ENCODE measurements at regions not wholly inside any gene's neighbourhood (a gene's known extent, or its start where the extent isn't known, plus 50 kb on each side); places are given as distances from the start of the nearest gene placed in this dataset.
"Not testable (repeated sequence)": the region's sequence is repeated elsewhere in the genome, so short reads cannot be mapped to it uniquely, and the experiment has no call there.

DNA sequence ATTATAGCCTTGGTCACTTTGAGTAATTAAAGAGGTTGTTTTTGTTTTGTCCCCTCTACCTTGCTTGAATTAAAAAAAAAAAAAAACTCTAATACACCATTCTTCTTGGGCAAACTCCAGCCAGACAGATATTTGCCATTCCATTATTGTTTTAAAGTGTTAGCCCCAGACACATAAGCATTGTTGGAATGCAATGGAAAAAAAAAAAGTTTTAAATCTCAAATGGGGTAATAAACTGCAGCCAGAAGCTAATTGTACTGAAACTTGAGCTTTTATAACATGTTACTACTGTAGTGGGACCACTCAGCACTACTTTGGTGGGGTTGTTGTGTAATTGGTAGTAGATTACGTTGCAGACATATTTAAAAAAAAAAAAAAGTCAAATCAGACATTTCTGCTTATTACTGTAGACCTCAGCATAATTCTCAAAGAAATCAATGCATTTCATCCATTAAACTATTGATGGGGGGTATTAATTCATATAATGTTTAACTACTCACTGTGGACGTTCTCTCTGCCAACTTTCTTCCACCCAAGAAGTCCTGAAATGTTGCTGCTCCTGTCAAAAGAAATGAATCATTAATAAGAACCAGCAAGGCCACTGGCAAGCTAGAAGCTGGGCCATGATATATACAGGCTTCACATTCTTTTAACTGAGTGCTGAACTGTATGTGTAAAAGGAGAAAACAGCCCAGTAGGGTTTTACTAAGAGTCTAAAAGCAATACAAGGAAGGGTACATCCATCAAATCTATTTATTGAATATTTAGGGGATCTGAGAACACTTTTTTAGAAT lies 626.6 kb upstream of the SOX9 start:
- DNase-seq (ENCODE audit: low read depth): no peak

DNA sequence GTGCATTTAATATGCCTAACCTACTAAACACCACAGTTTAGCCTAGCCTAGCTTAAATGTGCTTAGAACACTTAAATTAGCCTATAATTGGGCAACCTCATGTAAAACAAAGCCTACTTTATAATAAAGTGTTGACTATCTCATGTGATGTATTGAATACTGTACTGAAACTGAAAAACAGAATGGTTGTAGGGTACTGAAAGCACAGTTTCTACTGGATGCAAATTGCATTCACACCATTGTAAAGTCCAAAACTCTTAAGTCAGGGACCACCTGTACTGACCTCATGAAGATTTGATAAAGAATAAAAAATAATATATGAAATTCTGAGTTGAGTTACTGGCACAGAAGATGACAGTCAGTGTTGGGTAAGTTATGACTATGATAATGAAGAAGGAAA lies 625.4 kb upstream of the SOX9 start:
- DNase-seq (ENCODE audit: low read depth): no peak

DNA sequence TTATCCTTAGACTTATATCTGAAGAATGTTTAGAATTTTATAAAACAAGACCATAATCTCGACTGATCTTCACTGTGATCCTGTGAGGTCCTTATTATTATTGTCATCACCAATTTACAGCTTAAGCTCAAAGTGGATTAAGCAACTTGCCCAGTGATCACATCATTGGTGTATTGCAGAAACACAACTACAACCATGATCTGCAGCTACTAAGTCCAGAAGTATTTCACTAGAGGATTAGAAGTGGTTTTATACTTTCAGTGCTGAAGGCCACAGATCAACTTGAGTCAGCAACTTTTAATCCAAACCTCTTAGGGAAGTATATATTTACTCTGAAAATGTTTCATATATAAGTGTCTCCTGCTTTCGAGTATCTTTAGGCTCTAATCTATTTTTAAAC lies 624.3 kb upstream of the SOX9 start:
- no peak for DNase-seq (ENCODE audit: low read depth)

DNA sequence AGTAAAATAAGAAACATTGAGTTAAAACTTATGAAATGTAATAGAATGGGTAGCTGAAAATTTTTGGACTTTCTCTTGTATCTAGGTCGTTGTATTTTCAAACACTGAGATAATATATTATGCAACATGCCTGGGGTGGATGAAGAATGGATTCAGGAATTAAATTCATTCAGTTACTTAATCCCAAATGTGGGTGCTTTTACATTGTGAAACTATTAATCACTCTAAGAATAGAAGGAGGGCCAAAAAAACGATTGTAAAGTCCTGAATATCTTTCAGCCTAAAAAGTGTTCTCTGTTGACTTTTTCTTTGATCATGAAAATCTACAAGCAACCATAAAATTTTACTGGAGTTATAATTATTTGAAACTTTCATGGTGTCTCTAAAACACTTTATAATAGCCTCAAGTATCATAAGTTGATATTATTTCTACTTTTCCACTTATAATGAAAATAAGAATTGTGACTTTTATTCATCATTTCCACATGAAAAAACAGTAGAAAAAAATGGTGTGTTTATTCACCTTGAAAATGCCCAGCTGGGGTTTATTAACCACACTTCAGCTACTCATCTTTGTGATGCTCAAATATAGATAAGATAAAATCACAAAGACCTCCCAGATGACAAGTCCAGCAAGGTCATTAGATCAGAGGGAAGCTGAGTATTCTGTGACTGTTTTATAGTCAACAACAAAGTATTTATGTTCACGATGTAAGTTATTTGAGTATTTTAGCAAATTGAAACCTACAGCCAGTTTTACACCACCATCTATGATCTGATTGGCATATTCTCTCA lies 619.9 kb upstream of the SOX9 start:
- no peak for DNase-seq (ENCODE audit: low read depth)

DNA sequence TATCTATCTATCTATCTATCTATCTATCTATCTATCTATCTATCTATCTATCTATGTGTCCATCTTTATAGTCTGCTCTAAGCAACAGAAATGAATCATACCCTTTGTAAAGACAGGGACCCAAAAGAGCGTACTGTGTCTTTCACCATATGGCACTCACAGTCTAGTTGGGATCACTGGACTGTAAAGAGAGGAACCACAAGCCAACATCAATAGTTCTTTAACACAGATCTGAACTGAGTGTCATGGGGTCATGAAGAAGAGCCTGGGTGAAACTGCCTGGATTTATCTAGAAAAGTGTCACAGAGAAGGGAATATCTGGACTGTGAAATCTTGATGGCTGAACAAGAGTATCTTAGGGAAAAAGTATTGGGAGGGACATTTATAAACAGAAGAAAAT lies 619.1 kb upstream of the SOX9 start:
- no peak for DNase-seq (ENCODE audit: low read depth)

DNA sequence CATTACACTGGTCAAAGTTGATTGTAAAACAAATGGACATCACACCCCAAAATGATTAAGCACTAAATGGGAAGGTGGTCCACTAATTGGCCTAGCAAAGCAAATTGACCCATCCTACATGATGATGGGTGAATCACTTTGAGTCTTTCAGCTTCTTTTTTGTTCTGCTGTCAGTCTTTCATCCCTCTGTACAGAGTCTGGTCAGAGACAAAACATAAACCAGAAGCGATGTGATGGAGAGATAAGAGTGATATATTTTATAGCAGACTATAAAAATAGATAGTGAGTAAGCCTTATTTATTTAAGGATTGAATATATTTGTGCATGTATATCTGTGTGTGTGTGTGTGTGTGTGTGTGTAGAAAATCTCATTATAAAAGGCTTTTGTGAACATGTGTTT lies 618.4 kb upstream of the SOX9 start:
- no peak for DNase-seq (ENCODE audit: low read depth)

DNA sequence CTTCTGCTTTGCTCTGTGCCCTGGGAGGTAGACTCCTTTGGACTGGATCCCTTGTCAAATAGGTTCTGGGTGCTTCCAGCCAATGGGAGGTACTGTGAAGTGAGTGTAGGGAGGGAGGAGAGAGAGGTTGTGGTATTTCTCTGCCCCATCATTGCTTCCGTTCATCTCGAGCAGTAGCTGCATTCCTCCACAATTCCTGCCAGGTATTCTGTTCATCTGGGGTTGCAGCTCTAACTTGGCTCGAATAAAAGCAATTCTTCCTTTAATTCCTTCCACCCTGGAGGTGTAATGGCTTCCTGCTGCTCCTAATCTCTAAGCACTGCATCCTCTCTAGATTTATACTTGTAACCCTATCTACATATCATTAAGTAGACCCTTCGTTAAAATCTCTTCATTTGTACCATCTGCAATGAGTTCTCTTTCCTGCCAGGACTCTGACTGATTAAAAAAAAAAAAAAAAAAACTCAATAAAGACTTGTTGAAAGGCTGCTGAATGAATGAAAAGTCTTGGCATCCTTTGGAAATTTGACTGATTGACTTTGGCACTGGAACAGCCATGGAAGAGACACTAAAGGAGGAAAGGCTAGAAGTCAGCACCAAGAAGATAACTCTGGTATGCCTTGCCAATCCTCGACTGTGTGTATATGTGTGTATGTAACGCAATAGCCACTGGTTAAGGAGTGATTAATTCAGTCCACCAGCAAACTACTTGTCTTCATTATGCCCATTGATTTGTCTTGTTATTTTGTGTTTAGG lies 616.9 kb upstream of the SOX9 start:
- no peak for DNase-seq (ENCODE audit: low read depth)

DNA sequence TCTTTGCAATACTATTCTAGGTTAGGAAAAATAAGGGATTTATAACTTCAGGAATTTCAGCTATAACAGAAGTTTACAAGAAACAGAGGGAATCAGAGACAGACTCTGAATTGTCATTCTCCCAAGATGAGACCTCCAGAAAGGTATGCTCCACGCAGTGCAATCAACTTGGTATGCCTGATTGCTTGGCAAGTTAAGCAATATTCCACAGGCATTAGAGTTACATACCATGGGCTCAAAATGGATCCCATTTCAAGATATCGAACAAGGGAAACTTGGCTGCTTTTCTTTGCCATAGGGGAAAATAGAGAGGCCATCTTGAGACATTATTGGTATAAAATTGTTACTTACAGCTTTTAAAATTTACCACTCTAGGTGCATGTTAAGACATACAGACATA lies 615.6 kb upstream of the SOX9 start:
- no peak for DNase-seq (ENCODE audit: low read depth)

DNA sequence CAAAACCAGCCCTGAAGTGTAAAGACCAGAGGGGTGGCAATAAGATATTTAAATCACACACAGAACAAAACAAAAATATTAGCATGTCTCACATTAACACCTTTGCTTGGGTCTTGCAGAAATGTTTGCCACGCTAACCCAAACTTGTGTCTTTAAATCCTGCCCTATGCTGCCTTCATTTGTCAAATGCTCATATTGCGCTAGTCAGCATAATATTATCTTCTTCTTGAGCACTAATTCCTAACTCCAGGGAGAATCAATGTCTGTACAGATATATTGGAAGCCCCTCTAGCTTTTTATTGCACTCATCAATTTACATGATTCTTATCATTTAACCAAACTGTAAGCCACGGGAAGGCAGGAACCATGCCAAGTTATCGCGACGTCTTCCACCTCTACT lies 614.8 kb upstream of the SOX9 start:
- DNase-seq (ENCODE audit: low read depth): no peak

DNA sequence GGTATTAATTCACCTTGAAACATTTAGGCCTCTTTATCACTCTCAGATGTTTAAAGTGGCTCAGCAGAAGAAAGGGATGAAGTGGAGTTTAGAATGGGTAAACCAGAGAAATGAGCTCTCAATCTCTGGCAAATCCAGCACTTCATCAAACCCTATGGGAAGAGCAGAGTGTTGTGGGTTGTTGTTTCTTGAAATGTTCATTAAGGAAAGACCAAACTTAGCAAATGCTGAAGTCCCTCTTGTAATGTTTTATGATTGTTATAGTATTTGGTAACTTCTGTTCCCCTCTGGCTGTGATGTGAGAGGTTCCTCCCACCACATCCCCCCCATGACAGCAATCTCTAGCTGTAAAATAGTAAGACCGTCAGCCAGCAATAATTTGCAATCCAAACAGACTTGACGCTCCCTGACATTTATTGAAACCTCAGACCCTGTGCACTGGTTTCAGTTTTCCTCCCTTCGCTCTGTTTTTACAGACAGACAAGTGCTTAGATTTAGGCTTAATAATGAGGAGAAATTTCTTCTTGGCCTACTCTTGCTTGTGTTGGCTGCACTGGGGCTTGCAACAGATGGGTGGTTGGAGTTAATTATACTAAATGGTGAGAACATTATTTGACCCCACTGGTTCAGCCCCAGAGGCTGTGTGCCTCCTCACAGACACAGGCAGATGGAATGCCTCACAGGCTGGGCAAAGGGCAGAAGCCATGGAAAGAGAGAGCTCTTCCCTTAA lies 609.4 kb upstream of the SOX9 start:
- no peak for DNase-seq (ENCODE audit: low read depth)

DNA sequence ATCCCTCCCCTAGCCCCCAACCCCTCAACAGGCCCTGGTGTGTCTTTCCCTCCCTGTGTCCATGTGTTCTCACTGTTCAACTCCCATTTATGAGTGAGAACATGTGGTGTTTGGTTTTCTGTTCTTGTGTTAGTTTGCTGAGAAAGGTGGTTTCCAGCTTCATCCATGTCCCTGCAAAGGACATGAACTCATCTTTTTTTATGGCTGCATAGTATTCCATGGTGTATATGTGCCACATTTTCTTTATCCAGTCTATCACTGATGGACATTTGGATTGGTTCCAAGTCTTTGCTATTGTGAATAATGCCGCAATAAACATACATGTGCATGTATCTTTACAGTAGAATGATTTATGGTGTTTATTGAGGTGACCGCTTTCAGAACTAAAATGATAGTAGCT lies 607.1 kb upstream of the SOX9 start:
- not testable (repeated sequence) for DNase-seq (ENCODE audit: low read depth)

DNA sequence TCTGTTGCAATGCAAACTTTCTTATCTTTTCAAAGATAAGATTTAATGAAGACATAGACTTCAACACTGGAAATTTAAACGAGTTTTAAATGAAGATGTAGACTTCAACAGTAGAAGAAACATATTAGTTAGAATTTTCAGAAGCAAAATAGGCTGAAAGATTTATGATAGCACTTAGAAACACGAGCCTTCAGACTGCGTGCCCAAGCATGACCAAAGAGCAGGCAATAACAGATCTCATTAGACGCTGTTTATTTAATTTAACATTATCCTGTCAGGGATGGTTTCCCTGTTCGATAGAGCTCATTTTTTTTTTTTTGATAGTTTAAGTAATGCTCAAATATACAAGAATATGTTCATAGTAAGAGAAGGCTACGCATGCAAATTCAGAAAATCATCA lies 604.7 kb upstream of the SOX9 start:
- no peak for DNase-seq (ENCODE audit: low read depth)

DNA sequence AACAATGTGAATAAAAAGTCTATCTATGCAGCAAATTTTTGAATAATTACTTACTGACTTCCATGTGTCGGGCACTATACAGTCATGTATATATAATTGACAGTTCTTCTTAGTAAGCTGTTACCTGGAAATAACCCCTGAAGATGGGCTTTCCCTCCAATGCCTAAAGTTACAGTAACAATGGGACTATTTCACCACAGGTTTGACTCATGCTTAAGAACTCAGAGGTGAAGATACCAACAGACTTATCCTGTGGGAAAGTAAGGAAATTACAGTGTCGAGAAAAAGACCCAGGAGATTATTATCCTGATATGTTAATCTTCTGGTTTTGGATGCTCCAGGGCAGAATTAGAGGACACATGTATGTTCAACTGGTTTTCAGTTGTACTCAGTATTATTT lies 601.5 kb upstream of the SOX9 start:
- DNase-seq (ENCODE audit: low read depth): no peak

DNA sequence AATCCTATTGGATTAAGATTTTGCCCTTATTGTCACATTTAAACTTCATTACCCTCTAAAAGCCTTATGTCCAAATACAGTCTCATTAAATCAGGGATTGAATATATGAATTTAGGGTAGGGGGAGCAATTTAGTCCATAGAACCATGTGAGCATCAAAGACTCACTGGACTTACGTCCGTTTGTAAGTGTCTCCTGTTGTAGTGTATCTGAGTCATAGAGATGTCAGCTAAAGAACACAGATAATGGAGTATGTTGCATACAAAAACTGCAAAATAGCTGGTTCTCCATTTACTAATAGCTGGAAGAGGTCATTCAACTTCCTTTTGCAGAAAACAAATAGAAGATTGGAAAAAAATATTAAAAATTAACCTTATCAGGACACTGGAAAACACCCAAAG lies 599.1 kb upstream of the SOX9 start:
- DNase-seq (ENCODE audit: low read depth): no peak

DNA sequence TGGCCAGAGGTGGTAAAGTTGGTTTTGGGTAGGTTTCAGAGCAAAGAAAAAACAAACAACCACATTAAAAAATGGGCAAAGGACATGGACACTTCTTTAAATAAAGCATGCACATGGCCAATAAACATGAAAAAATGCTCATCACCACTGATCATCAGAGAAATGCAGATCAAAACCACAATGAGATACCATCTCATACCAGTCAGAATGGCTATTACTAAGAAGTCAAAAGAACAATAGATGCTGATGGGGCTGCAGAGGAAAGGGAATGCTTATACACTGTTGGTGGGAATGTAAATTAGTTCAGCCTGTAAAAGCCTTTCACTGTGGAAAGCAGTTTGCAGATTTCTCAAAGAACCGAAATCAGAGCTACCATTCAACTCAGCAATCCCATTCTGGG lies 598.4 kb upstream of the SOX9 start:
- DNase-seq (ENCODE audit: low read depth): no peak

DNA sequence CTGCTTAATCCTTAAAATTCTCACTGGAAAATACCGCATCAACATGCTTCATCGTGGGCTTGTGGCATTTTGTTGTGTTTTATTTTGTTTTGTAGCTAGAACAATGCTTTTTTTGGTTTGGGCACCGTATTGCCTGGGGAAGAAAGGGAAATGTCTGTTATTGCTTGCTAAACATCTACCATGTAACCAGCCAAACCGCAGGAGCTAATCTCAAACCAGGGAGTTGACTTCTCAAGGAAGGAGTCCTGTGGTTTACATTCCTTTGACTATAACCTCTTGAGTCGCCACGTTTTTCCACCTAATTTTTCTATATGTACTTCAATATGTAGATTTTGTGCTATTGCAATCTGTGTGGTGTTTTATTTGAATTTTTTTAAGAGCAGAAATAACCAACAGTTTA lies 593.5 kb upstream of the SOX9 start:
- DNase-seq (ENCODE audit: low read depth): no peak

DNA sequence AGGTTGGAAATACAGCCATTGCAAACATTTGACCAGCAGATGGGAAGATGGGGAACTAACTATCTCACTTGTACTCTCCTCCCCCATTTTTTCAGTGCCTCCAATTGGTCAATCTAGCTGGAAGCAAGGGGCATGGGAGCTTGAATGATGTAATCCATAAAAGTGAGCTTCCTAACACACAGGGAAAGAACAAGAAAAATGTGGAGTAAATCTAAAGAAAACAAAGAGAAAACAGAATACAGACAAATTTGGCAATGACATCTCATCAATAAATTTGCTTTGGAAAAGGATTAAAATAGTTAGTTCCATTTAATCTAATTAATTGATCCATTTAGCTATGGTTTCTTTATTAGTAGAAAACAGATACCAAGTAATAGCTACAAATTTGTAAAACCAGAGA lies 592.6 kb upstream of the SOX9 start:
- DNase-seq (ENCODE audit: low read depth): no peak

DNA sequence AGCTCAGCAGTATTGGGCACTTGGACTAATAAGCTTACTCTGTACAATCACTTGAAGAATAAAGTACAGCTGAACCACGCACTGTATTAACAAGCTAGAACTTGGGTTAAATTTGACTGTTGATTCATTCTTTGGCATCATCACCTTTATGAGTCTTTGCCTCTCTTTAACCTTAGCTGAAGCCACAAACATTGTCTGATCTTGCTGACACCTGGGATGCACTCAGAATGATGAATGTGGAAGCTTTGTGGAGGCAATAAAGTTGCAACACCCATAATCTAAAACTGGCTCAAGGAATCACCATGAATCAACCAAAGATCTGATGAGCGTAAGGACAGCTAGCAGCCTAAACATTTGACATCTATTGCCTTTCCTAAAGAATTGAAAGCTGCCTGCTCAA lies 590.6 kb upstream of the SOX9 start:
- no peak for DNase-seq (ENCODE audit: low read depth)

DNA sequence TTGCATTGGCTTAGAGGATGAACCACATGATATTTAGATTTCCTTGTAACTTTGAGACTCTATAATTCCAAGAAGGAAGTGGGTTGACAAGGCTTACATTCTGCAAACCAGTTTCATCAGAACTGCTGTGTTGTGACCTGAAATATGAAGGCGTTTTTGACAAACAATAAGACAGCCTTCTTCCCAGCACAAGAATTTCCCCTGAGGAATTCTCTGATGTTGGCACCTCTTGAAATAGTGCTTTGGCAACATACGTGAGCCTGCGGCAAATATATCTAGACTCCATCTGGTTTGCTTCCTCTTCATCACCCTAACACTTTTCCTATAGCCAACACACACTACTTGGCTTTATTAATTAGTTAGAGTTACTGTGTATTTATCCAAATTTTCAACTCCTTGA lies 585.5 kb upstream of the SOX9 start:
- DNase-seq (ENCODE audit: low read depth): no peak

DNA sequence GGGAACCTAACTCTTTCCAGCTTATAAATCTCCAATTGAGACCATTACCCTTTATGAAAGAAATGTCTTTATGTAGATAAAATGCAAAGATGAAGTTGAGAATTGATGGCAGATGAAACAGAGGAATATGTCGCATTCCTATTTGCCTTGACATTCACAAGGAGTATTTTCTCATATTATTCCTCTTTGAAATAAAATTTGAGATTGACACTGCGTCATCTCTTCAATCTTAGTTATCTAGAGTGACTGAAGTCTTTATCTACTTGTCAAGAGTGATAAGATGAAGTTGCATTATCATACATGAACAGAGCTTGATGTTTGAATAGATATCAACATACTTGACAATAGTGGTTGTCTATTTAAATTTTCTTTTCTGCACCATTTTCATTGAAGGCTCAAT lies 574.4 kb upstream of the SOX9 start:
- DNase-seq (ENCODE audit: low read depth): no peak

DNA sequence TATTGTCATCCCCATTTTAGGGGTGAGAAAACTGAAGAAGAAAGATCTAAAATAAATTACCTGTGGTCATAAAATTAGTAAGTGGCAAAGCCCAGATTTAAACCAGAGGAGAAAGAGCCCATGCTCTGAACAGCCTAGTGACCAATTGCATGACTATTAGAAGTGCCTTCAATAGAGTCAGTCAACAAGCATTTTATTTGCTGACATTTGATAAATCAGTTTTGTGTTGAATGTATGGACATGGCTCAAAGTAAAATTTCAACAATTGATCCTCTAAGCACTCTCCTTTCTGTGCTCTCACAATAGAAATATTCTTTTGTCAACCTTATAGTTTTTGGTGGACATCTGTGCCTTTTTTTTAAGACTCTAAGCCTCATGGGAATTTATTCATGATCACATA lies 572.9 kb upstream of the SOX9 start:
- no peak for DNase-seq (ENCODE audit: low read depth)

DNA sequence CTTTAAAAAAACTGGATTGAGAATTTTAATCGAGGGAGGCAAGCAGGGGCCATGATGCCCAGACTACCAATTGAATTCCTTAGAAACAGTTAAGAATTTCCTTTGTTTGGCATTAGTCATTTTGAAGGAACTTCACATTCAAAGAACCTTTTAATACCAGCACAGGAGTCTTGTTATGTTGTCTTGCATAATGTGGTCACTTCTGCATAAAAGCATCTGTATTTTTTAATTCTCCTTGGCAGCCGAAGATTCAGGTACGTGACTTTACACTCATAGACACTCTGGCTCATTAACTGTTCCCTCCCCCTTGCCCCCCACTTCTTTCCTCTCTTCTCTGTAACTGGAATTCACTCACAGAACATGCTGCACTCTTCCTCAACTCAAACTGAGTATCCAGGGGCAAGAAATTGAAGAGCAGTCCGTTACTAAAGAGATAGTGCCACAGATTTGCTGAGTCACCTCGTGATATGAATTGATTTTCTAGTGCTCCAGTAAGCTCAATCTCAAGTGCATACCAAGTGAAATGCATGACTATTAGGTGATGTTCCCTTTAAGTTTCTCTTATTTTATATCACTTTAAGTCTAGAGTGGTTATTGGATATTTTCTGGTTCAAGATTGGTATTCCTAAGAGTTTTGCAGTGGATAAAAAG lies 572.2 kb upstream of the SOX9 start:
- DNase-seq (ENCODE audit: low read depth): no peak
